Stimulated activated CD4-positive, alpha-beta T cell treated with anti-CD3 and anti-CD28 coated beads, Interleukin-4, amount 100 ng/mL, for 4 hours (primary cell): ENCODE measurements at regions not wholly inside any gene's neighbourhood (a gene's known extent, or its start where the extent isn't known, plus 50 kb on each side); places are given as distances from the start of the nearest gene placed in this dataset.
"Not testable (repeated sequence)": the region's sequence is repeated elsewhere in the genome, so short reads cannot be mapped to it uniquely, and the experiment has no call there.

Experiments
- DNase-seq, 2 experiments: peaks; one replicate each; pipeline ENCODE4 v3.0.0-alpha.2; 2020

DNA sequence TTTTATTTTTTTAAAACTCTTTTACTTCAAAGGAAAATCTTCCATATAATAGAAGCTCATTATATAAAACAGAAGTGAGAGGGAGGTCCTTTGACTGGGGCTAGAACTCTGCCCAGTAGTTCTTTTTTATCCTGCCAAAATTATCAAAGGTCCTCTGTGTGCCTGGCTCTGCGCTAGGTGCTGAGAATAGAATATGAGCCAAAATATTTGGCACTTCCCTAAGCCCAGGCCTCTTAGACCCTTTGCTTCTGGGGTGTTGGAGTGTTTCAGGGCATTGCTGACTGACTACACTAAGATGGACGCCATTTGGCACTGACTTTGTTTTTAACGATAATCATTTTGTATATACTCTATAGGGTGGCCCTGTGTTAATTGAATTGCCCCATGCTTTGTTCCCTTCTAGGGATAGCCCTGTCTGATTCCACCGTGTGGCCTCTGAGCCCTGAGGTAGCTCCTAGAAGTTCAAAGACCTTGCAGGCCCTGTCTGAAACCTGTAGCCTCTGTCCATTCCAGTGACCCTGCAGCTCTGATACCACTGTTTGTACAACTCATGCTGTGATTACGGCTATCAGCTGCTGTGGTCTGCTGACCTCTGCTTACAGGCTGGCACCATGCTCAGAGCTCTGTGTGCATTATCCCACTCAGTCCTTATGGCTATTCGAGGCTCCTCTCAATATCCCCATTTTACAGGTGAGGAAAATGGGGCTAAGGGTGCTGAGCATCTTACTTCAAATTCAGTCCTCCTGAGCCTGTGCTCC is 84.3 kb upstream of the SHB start:
- DNase-seq = no peak

DNA sequence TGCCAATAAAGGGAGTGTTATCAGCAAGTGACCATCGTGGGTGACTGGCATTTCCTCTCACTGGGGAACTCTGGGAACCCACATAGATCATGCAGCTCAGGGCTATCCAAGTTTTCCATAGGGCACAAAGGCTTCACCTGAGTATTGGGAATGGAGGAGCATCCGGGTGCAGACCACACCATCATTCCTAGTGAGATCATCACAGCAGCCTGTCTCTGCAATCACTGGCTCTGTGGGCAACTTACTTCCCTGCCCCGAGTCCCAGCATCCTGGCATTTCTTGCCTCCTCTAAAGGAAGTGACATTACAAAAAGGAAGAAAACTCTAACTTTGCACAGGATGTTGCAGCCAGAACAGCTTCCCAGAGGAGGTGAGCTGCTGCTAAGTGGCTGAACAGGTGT is 80.6 kb upstream of the SHB start:
- no peak for DNase-seq

DNA sequence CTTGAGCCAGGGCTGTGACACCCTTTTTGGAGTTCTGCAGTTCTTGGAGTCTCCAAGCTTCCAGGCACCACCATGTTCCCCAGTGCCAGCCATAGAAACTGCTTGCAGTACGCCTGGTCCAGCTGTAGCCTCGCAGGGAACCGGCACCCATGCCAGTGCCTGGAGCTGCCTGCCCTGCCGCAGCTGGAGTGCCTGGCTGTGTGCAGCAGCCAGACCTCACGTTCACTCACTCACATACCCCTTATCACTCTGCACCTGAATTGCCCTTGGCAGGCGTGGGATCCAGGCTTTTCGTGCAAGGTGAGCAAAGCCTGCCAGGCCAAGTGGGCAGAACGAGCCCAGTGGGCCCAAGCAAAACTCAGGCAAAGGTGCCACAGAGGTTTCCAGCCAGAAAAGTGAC is 77.8 kb upstream of the SHB start:
- DNase-seq = no peak

DNA sequence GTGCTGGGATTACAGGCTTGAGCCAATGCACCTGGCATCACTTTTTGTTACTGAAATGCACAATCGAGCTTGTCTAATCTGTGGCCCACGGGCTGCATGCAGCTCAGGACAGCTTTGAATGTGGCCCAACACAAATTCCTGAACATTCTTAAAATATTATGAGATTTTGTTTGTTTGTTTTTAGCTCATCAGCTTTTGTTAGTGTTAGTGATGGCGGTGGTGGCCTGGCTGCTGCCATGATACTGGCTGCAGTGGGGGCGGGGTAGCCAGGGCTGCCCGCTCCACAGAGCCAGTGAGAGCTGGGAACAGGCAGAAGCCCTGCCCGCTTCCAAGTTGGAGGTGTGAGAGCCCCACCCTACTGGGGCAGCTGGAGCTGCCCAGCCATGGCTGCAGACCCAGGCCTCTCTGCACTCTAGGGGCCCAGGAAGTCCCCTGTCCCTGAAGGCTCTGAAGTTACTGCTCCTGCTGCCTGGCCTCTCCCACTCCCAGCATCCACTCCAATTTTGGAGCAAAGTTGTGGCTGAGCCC is 76.6 kb upstream of the SHB start:
- no peak for DNase-seq

DNA sequence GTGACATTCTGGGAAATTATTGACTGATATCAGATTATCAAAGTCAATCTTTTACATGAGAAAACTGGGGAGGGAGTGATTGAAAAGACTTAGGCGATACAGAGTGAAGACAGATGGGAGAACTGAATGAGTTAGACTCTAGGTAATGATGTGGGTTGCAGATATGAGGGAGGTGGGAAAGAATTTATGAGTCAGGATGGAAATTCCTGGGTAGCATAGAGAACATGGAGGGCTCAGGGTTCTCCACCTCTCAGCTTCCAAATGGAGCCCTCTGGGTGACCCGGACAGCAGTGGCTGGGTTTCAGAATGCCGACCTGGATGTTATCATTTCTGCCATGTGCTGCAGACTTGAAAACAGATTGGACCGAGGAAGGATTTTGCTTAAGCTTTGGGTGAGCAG is 75.4 kb upstream of the SHB start:
- DNase-seq = no peak

DNA sequence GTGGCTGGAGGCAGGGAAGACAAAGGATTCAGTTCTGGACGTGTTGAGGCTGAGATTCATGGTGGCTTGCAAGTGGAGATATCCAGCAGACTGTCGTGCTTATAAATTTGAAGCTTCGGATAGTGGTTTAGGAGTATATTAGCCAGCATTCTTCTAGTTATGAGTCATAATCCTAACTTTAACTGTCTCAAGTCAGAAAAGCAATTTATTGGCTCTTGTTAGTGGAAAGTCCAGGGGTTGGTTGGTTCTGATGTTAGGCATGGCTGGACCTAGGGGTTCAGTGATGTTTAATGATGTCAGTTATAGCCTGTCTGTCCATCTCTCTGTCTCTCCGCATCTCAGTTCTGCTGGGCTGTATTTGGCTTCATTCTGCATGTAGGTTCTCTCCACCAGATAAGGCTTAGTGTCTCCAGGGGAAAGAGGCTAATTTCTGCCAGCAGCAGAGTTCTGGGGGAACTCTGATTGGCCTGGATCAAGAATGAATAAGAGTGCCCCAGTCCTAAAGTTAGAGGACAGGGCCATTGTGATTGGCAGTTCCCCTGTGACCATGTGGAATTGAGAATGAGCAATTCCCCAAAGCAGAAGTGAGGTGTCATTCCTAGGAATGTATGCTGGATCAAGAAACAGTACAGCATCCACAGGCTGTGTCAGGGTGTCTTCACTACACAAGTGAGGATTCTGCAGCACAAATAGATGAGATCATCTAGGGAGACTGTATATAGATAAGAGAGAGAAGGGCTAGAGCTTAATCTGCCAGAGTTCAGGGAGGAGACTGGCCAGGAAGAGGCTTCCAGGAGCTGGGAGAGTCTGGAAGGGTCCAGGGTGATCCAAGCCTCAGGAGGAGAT is 72.9 kb upstream of the SHB start:
- no peak for DNase-seq

DNA sequence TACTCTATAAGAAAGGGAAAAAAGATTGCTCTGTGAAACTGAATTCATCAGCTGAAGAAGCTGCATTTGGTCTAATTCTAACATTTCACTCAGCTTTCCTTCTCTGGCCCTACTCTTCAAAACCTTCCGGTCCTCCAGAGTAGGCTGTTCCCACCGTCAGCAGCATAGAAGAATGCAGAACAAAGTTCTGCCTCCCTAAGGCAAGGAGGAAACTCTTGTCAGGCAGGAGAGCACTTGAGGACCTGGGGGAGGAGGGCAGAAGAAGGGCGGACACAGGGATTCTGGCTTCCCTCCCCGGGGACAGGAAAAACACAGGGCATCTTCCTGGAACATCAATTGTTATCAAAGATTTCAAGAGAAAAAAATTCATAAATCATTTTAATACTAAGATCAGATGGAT is 69.2 kb upstream of the SHB start:
- no peak for DNase-seq

DNA sequence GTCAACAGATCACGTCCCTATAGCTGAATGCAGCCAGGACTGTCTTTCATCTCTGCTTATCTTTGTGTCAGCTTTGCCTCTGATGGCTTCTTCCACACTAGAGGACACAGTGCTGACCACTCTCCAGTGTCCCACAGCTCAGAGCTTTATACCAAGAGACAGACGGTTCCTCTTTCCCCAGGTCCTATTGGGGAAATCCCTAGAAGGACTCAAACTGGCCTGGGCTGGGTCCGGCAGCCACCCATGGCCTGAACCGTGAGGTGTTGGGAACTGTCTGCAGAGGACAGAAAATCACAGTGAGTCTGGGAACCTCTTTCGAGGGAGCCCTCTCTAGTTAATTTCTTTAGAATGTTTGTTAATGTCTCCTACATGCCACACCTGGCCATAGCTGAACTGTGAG is 68.3 kb upstream of the SHB start:
- DNase-seq = no peak

DNA sequence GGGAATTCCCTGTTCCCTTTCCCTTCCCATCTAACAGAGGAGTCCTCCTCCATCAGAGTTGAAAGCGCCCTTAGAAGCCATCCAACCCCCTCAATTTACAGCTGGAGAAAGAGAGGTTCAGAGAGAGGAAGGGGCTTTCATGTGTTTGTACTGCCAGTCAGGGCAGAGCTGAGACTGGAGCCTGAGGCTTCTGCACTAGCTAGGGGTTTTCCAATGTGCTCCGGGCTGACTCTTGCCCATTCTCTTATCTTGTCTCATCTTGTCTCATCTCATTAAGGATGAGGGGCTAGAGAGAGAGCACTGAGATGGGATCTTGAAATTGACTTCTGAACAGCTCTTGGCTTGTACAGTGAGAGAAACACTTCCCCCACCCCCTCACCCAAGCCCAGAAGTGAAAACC is 67.4 kb upstream of the SHB start:
- DNase-seq = no peak

DNA sequence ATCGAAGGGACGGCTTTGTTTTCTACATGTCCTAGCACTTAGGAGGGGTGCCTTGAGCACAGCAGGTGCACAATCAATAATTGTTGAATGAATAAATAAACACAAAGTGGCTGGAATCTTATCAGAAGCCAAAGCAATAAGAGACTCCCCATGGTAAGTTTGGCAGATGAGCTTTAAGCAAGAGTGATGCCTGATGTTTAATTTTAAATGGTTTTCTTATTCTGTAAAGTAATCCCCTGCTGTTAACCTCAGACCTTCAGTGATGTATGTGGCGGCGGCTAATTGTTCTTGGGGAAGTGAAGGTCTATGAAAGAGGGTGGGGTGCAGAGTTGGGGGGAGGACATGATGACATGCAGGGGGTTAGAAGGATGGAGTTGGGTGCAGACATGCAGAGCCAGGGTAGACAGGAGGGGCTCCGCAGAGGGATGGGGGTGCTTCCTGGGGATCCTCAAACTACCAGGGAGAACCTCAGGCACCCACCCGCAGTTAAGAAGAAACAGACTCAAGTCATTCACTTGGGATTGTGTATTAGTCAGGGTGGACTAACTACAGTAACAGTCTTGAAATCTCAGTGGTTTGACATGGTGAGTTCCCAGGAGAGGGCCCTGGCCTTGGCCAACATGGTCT is 65.7 kb upstream of the SHB start:
- DNase-seq = no peak

DNA sequence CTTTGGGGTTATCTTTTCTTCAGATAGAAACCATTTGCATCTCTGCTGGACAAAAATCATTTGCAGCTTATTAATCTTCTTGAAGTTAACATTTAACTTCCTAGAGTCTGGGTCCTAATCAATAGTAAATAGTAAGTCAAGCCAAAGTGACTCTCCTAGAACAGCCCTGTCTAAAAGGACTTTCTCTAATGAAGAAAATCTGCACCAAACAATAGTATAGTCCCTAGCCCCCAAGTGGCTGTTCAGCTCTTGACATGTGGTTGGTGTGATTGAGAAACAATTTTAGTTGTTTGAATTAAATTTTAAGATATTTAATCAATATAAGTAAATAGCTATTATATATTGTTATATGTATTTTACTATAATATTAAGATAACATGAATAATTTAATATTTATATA is 64.6 kb upstream of the SHB start:
- DNase-seq = no peak

DNA sequence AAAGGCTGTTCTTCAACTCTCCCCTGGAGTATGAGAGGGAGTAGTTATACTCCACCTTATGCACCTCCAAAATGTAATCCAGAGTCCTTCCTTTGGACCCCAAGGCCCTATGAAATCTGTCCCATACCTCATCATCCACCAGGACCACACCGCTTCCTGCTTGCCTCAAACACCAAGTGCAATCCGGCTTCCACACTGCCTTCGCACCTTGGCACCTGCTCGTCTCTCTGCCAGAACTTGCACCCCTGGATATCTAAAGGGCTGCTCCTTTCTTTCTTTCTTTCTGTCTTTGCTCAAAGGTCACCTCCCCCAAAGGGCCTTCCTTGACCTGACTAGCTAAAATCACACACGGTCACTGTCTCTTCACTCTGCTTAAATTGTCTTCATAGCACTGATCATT is 63.9 kb upstream of the SHB start:
- DNase-seq = no peak

DNA sequence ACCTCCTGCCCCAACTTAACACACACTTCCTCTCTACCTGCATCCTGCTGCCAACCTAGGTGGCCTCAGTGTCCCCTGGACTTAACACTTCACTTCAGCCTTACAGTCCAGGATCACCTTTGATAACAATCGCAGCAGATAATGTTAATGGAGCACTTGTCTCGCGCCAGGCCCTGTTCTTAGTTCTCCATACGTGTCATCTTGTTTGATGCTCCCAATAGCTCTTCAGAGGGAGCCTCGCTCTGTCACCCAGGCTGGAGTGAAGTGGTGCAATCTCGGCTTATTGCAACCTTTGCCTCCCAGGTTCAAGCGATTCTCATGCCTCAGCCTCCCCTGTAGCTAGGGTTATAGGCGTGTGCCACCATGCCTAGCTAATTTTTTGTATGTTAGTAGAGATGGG is 62.7 kb upstream of the SHB start:
- no peak for DNase-seq

DNA sequence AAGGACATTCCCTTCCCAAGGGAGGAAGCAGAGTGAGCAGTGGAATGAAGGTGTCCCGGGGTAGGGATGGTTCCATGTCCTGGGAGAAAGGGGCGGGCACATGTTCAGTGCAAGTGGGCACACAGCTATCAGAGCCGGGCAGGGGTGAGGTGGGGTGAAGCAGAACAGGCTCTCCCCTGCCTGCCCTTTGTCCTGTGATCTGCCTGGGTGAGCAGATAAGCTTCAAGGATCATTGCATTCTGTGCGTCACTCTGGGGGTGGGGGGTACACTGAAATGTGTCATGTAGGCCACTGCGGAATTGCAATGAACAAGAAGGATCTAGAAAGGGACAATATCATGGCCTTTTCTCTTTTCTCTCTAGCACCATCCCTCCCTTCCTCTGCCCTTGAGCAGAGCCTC is 61.7 kb upstream of the SHB start:
- DNase-seq = no peak

DNA sequence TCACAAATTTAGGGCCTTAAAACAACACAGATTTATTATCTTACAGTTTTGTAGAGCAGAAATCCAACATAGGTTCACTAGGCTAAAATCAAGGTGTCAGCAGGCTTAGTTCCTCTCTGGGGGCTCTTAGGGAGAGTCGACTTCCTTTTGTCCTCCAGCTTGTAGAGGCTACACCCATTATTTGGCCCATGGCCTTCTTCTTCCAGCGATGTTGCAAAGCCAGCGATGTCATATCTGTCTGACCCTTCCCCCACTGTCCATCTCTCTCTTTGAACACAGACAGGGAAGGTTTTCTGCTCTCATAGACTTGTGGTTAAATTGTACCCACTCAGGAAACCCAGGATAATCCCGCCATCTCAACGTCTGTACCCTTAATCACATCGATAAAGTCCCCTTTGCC is 60.3 kb upstream of the SHB start:
- DNase-seq = no peak

DNA sequence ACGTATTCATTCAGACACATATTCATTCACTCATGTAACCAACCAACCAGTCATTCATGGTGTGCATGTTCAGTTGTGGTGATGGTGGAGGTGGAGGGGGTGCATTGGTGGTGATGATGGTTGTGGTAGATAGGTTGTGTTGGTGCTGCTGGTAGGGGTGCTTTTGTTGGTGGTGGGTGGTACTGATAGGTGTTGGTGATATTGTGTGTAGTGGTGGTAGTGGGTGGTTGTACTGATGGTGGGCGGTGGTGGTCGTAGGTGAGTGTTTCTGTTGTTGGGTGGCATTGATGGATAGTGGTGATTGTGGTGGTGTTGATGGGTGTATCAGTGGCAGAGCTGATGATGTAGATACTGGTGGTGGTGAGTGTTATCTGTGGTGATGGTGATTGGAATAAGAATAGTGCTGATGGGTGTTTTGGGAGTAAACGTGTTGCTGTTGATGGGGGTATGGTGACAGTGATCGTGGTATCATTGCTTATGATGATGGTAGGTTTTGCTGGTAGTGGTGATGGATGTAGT is 59.8 kb upstream of the SHB start:
- no peak for DNase-seq

DNA sequence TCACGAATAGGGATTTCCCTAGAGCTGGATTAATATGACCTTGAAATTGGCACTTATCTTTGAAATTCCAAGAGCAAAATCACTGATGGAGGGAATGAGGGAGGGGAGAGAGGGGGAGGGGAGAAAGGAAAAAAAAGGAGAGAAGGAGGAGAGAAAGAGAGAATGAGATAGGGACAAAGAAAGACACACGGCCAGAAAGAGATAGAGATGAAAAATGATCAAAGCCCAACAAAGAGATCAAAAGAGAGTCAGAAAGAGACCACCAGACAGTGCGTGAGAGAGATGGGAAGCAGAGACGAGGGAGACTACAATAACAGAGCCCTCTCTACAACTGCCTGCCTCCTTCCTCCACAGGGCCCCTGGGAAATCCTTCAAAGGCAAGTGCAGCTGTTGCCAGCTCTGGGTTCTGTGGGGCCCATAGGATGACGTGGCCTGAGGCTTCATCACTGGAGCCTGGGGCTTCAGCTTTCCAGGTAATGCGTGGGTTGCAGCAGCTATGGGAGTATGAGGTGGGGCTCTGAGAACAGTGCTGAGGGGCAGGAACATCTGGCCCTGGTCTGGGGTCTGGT is 58.3 kb upstream of the SHB start:
- DNase-seq = no peak

DNA sequence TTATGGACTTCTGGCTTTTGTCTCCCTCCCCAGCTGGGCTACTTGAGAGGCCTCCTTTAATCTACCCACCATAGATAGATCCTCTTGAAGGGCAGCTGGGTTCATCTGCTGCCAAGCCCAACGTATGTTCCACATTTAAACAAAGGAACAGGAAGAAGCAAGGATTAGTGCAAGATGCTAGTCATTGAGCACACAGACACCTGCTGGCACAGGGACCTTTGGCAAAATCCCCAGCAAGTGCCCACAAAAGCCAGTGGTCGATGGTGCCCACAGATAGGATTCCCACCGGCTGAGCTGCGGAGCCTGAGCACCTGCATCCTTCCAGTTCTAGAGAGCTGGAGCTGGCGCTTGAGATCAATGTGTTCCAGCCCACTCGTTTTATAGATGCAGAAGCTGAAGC is 57.7 kb upstream of the SHB start:
- no peak for DNase-seq

DNA sequence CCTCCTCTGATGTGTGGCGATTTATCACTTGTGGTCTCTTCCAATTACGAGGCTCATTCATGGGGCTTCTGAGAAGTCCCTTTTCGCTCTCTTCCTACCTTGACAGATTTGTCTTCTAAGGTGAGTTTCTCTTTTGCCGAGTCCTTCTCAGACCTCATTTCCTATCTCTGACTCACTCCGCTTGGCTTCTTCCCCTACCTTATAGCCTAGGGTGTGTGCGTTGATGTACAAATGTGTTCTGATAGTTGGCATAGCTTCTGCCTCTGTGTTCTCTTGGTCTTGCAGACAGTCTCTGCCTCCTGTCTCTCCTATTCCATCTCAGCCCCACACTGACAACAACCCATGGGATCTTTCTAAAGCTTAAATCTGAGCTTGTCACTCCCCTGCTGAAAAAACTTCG is 56.9 kb upstream of the SHB start:
- DNase-seq = no peak

DNA sequence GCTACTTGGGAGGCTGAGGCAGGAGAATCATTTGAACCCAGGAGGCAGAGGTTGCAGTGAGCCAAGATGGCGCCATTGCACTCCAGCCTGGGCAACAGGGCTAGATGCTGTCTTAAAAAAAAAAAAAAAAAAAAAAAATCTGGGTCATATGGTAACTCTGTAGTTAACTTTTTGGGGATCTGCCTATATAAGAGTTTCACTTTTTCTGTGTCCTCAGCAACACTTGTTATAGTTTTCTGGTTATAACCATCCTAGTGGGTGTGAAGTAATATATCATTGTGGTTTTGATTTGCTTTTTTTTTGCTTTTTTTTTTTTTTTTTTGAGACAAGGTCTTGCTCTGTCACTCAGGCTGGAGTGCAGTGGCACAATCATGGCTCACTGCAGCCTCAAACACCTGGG is 54.3 kb upstream of the SHB start:
- not testable (repeated sequence) for DNase-seq

DNA sequence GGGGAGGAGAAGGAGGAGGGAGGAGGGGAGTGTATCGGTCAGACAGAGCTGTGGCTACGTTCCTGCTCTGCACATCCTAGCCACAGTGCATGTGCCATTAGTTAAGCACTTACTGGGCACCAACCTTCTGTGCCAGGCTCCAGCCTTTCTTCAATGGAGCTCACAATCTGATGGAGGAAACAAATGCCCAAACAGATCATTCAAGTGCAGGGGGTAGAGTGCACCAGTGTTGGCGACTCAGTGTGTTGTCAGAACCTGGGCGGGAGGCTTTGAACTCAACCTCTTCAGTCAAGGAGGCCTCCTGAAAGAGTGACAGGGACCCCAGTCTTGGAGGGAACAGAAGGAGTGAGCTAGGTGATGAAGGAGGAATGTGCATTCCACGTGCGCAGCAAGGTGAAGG is 51.9 kb upstream of the SHB start:
- no peak for DNase-seq

DNA sequence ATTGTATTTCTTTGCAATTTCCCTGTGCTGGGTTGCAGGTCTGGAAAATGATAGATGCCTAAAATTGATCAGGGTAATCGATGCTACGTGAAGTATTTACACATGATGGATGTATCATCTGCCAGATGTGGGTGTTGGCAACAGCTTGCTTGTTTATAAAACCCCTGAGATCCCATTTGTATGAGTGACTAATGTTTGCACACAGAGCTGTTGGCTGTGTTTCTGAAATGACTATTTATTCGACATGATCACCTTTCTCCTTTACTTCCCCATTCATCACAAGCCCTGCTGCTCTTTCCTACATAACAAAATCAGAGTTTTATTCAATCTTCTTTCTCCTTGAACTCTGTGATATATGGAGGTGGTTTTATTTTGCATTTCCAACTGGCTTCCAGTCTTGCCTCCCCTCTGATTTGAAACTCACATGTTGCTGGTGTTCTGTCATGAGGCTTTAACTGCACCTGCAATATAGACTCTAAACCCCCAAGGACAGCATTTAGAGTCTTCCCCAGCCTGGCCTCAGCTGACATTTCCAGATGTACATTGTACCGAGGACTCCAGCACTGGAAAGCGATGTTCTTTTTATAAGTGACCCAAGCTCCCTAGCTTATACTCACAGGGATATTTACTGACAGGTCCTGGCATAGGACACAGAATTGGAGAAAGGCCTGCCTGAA is 50.7 kb upstream of the SHB start:
- DNase-seq = no peak
